ENCODE measurements at regions not wholly inside any gene's neighbourhood (a gene's known extent, or its start where the extent isn't known, plus 50 kb on each side); places are given as distances from the start of the nearest gene placed in this dataset.

DNA sequence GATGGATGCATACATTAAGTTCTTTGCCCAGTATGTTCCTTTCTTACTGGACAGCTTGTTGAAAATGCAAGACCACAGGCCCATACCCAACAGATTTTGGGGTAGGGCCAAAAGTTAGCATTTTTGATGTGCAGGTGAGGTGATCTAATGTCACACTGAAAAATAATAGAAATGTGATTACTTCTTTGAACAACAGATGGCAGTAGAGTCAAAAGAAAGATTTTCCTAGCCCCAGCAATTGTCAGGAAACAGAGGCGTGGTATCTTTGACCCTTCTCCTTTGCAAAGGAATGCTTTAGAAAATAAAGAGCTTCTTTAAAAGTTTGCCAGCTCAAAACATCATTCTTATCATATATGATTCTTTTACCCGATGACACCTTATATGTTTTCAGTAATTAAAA is 343.6 kb upstream of the SYT4 start:
- Histone ChIP-seq H3K36me3 (no peaks in the 10 kb centered on the region), H3K9me3 (no peaks in the 10 kb centered on the region), H3K4me3 (no peak overlapping the region), H3K27me3 (no peaks in the 10 kb centered on the region), H3K4me1 (no peaks in the 10 kb centered on the region), H3K27ac (replicated peaks in 1 of 4) (no peak overlapping the region)
- intact Hi-C loops (cut with DNase I): no loop called here
- no peak for DNase-seq (ENCODE audit: extremely low spot score)
- 19% methylated on average over 2 of the region's 2 CpGs for WGBS
- TF ChIP-seq, protein P1, sequence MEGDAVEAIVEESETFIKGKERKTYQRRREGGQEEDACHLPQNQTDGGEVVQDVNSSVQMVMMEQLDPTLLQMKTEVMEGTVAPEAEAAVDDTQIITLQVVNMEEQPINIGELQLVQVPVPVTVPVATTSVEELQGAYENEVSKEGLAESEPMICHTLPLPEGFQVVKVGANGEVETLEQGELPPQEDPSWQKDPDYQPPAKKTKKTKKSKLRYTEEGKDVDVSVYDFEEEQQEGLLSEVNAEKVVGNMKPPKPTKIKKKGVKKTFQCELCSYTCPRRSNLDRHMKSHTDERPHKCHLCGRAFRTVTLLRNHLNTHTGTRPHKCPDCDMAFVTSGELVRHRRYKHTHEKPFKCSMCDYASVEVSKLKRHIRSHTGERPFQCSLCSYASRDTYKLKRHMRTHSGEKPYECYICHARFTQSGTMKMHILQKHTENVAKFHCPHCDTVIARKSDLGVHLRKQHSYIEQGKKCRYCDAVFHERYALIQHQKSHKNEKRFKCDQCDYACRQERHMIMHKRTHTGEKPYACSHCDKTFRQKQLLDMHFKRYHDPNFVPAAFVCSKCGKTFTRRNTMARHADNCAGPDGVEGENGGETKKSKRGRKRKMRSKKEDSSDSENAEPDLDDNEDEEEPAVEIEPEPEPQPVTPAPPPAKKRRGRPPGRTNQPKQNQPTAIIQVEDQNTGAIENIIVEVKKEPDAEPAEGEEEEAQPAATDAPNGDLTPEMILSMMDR (IDR thresholded peaks at IDR 0.05): peak; percentile 54 to 59 (median 54)
- TF ChIP-seq POLR2A (IDR thresholded peaks at IDR 0.05; ENCODE audit: low read depth) (no peak), POLR2AphosphoS5 (IDR thresholded peaks at IDR 0.05) (no peak)

DNA sequence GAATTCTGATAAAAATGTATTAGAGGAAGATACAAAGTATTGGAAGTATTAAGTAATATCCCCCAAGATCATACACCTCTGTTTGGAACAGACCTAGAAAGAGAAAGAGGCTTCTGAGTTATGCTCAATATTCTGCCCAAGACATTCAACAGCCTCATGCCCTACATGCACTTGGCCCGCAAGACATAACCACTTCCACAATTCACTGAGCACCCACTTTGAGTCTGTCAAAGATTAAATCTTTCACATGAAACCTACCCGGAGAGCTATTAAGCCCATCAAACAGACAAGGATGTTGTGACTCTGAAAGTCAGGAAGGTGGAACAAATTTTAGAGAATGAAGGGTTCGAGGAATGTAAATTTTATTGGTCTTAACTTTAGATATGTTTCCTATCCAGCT is 344.7 kb upstream of the SYT4 start:
- DNase-seq (ENCODE audit: extremely low spot score): no peak
- no peaks in the 10 kb centered on the region for H3K9me3 ChIP-seq
- intact Hi-C loops (cut with DNase I): no loop called here
- no peaks in the 10 kb centered on the region for H3K4me1 ChIP-seq
- H3K36me3 ChIP-seq: no peaks in the 10 kb centered on the region
- no peaks in the 10 kb centered on the region for H3K27me3 ChIP-seq
- TF ChIP-seq, protein P1 (IDR thresholded peaks at IDR 0.05): no peak
- TF ChIP-seq POLR2A (IDR thresholded peaks at IDR 0.05; ENCODE audit: low read depth) (no peak), EP300 (IDR thresholded peaks at IDR 0.05) (no peak), POLR2AphosphoS5 (IDR thresholded peaks at IDR 0.05) (no peak)
- WGBS: 79% methylated on average over 3 of the region's 3 CpGs
- H3K4me3 ChIP-seq: no peak overlapping the region
- no peak overlapping the region for H3K27ac ChIP-seq (replicated peaks in 1 of 4)

DNA sequence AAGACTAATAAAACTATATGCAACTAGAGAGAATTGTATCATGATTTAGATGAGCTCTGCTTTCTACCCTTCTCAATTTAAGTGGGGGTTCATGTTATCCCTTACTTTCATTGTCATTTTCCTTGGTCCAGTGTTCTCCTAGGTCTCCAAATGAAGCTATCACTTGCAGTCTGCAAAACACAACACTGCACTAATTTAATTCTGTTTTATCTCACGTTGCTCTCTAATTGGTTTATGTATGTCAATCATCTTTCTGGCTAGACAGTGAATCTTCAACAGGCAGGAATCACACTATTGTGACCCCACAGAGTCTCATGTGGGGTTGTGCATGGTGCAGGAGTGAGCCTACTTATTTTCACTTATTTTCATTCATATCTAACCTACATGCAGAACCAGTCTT is 348.3 kb upstream of the SYT4 start:
- Histone ChIP-seq H3K4me3 (no peak overlapping the region), H3K36me3 (no peaks in the 10 kb centered on the region), H3K27me3 (no peaks in the 10 kb centered on the region), H3K27ac (replicated peaks in 1 of 4) (no peak overlapping the region), H3K4me1 (no peaks in the 10 kb centered on the region), H3K9me3 (no peaks in the 10 kb centered on the region)
- intact Hi-C loops (cut with DNase I): no loop called here
- DNase-seq (ENCODE audit: extremely low spot score): no peak
- no peak for TF ChIP-seq EP300 (IDR thresholded peaks at IDR 0.05)
- TF ChIP-seq, protein P1 (IDR thresholded peaks at IDR 0.05): no peak
- TF ChIP-seq POLR2A (IDR thresholded peaks at IDR 0.05; ENCODE audit: low read depth): no peak
- TF ChIP-seq POLR2AphosphoS5 (IDR thresholded peaks at IDR 0.05): no peak
- 54% methylated on average over 1 of the region's 1 CpG for WGBS

DNA sequence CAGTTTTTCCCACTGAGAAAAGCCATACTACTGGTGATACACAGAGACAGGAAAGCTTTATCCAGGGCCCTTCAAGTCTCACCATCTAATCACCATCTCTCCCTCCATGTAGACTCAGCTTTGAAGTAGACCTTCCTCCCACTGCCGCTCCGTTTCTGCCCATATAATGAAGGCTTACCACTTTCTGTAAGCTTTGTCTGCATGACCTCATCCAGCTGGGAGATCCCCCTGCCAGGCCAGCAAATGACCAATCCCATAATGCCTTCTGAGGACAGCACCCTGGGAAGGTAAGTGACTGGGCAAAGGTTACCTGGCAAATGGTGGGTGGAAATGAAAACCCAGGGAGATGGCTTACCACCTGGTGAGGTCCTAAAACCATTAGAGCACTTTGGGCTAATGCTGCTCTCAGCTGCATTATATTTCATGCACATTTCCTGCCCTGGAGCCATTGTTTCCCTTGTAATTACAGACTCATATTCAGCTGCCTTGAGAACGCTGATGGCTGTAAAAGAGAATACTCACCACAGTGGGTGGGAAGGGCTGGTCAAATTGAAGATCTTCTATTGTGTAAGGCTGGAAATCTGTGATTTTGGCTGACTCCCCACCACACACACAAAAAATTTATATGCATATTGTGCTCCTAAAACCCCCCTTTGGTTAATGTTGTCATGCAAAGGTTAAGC is 350.7 kb upstream of the SYT4 start:
- TF ChIP-seq POLR2AphosphoS5 (IDR thresholded peaks at IDR 0.05) (no peak), POLR2A (IDR thresholded peaks at IDR 0.05; ENCODE audit: low read depth) (no peak), EP300 (IDR thresholded peaks at IDR 0.05) (no peak)
- TF ChIP-seq, protein P1 (IDR thresholded peaks at IDR 0.05): no peak
- Histone ChIP-seq H3K9me3 (no peaks in the 10 kb centered on the region), H3K4me1 (no peaks in the 10 kb centered on the region), H3K27ac (replicated peaks in 1 of 4) (no peak overlapping the region), H3K4me3 (no peak overlapping the region), H3K36me3 (no peaks in the 10 kb centered on the region), H3K27me3 (no peaks in the 10 kb centered on the region)
- intact Hi-C loops (cut with DNase I): no loop called here
- DNase-seq (ENCODE audit: extremely low spot score): no peak
- WGBS: 76% methylated on average over 3 of the region's 3 CpGs

DNA sequence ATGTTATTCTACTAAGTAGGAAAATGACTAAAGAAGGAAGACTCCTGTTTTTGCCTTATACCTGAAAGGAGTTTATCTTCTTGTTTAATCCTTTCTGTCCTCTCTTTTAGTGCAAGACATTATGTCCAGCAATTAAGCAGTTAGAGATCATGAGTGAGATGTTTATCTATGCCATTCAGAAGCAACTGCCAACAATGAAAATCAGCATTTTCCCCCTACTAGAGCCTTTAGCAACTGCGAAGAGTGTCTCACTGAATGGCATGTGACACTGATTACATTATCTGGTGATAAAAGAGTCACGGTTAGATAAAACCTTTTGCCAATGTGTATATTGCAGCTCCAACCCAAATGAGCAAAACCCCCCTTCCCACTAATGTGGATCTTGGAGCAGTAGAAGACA is 357.7 kb upstream of the SYT4 start:
- intact Hi-C loops (cut with DNase I): no loop called here
- WGBS: 64% methylated on average over 2 of the region's 2 CpGs
- H3K4me3 ChIP-seq: no peak overlapping the region
- DNase-seq (ENCODE audit: extremely low spot score): no peak
- H3K9me3 ChIP-seq: no peaks in the 10 kb centered on the region
- no peaks in the 10 kb centered on the region for H3K36me3 ChIP-seq
- H3K4me1 ChIP-seq: no peaks in the 10 kb centered on the region
- H3K27ac ChIP-seq (replicated peaks in 1 of 4): no peak overlapping the region
- TF ChIP-seq, protein P1 (IDR thresholded peaks at IDR 0.05): no peak
- no peak for TF ChIP-seq EP300 (IDR thresholded peaks at IDR 0.05)
- TF ChIP-seq POLR2AphosphoS5 (IDR thresholded peaks at IDR 0.05): no peak
- TF ChIP-seq POLR2A (IDR thresholded peaks at IDR 0.05; ENCODE audit: low read depth): no peak
- no peaks in the 10 kb centered on the region for H3K27me3 ChIP-seq
